Muscle of back (tissue), 3 donors: ENCODE measurements at regions not wholly inside any gene's neighbourhood (a gene's known extent, or its start where the extent isn't known, plus 50 kb on each side); places are given as distances from the start of the nearest gene placed in this dataset.
"Not testable (repeated sequence)": the region's sequence is repeated elsewhere in the genome, so short reads cannot be mapped to it uniquely, and the experiment has no call there.

Source experiments
- DNase-seq, 3 donors: peaks; one replicate each; pipeline versions ENCODE4 v3.0.0 to v3.0.0-alpha.2; 2013

- no peak for DNase-seq
Observed at GRCh38 chr20:47905628-47906347, 120.5 kb upstream of the SULF2 start.

GRCh38 chr20:47903009-47903408 is 117.7 kb upstream of the SULF2 start:
- DNase-seq, result not testable (repeated sequence)

- DNase-seq, result not testable (repeated sequence)
Observed at GRCh38 chr20:47899313-47899712, 114.0 kb upstream of the SULF2 start.

DNA sequence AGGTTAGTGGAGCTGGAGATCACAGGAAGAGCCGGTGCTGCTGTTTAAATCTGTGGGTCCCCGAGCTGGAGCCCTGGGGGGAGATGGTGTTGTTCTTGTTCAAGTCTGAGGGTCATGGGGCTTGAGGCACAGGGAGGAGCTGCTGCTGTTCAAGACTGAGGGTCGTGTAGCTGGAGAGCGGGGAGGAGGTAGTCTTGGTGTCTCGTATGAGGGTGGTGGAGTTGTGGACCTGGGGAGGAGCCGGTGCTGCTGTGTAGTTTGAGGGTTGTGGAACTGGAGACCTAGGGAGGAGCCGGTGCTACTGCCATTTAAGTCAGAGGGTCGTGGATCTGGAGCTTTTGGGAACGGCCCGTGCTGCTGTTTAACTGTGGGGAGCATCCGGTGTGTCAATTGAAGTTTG is 112.2 kb upstream of the SULF2 start:
- DNase-seq, result no peak

DNA sequence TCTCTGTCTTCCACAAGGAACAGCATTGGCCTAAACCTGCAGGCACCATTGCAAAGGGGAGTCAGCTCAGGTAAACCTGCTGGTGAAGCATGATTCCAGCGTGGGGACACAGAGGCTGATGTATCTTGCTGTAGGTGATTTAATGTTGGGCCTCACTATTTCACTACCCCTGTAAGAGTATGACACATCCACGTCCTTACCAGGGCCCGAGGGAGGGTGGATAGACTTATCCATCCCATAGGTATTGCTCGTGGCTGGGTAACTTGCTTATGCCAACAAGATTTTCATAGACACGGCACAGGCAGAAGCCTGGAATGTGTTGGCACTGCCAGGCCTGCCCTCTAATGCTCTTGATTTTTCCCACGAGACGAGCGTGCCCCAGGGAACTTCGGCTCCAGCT is 107.4 kb upstream of the SULF2 start:
- DNase-seq, result not testable (repeated sequence)

GRCh38 chr20:47890708-47891107 is 105.4 kb upstream of the SULF2 start:
- DNase-seq, result not testable (repeated sequence)

DNA sequence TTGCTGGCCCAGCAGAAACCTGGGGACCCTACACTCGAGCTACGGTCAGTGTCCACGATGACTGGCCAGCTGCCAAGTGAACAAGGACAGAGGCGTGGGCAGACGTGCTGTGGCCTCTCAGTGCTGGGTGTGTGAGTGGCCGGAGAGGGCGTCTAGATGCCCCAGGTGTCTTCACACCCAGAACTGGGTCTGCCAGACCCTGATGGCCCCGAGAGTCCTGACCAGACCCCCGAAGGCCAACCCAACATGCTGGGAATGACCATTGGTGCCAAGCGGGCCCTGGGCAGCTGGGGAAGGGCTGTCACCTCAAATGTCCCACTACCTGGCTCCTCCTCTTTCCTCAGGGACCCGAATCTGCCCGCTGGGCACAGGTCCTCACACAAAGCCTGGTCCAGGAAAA is 104.5 kb upstream of the SULF2 start:
- DNase-seq, result not testable (repeated sequence)

DNA sequence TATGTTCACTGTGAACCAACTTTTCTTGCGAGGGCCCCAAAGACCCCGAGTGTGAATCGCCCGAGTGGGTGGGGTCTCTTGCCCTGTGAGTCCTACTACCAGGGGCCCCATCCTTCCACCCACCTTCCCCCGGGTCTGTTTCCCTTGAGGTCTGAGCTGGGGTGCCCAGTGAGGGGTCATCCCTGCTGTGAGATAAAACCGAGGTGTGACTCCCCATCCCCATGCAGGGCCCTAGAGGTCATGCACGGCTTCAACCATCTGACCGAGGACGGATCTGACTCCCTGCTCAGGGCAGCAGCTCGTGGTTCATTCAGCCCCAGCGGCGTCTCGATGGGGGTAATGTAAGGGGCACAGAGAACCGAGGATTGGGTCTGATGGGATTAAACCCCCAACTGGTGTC is 103.1 kb upstream of the SULF2 start:
- DNase-seq, result no peak

DNA sequence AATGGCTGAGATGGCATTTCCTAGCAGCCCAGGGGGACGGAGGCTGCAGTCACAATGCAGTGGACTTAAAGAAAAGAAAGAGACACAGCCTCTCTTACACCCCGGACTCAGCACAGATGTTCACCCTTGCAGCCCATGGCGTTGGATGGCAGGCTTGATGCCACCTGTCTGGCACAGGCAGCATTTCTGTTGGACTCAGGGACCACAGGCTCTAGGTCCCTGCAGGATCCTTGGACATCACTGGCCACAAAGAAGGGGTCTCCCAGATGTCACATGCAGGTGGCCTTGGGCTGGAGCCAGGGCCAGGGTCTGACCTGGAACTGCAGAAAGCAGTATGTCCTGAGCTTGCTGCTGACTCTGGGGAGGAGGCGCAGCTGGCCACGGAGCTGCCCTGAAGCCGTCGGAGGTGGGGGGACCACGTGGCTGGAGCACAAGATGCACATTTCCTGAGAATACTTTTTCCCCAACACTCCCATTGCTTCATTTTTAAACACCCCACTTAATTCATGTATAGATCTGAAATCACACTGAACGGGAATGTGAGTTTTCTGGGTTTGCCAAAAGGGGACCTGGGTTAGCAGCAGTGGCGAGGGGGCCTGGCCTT is 102.3 kb upstream of the SULF2 start:
- DNase-seq, result no peak

GRCh38 chr20:47887064-47887463 is 101.8 kb upstream of the SULF2 start:
- DNase-seq, result no peak

- no peak for DNase-seq
Observed at GRCh38 chr20:47886454-47887041, 101.3 kb upstream of the SULF2 start.

- no peak for DNase-seq
Observed at GRCh38 chr20:47885909-47886453, 100.7 kb upstream of the SULF2 start.

- not testable (repeated sequence) for DNase-seq
Observed at GRCh38 chr20:47883940-47884339, 98.7 kb upstream of the SULF2 start.

DNA sequence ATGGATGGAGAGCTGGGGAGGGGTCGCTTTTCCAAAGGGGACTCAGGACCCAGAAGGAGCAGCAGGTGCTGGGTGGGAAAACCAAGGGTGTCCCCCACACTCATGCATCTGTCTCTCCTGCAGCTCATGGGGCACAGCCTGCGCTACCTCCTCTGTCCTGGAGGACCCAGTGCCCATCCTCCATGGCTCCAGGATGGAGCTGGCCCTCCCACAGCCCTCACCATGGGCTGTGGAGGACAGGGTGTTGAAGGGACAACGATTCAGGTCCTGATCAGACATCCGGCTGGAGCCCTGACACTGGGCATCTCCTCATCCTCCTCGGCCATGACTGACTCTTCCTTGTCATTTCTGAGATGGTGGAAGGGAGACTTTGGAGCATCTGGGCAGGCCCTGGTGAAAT is 97.9 kb upstream of the SULF2 start:
- no peak for DNase-seq

GRCh38 chr20:47879771-47880170 is 94.5 kb upstream of the SULF2 start:
- DNase-seq, result no peak

- DNase-seq, result peak in 1 of 3 donors; percentile 24
Observed at GRCh38 chr20:47878601-47879027, 93.3 kb upstream of the SULF2 start.

DNA sequence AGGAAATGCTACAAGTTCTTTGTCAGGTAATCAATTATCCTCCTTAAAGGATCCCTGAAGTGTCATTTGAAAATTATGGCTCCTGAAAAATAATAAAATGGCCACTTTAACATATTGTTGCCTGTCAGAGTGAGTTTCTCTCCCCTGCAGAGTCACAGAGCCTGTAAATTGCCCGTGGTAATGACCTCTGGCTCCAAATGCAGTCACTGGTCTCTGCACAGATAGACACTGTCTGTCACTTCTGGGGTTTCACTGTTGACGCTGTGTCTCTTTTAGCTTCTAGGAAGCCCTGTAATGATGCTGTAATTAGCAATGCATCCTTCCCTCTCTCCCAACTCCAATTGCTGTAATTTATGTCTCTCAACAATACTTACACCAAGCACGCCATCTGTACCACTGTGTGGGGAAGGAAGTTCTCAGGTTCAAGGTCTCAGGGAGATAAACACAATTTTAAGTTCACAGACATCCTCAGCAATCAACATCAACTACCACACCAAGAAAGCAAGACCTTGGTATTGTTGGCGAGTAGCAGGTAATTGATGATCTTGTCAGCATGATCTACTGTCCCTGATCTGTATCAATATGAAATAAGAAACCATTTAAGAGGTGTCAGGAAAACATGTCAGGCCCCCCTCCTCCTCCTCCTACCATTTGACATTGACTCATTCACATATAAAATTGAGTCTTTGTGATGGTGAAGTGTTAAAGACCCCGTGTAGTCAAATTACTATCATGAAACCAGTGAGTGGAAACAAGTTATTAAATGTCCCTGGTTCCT is 91.2 kb upstream of the SULF2 start:
- no peak for DNase-seq

DNA sequence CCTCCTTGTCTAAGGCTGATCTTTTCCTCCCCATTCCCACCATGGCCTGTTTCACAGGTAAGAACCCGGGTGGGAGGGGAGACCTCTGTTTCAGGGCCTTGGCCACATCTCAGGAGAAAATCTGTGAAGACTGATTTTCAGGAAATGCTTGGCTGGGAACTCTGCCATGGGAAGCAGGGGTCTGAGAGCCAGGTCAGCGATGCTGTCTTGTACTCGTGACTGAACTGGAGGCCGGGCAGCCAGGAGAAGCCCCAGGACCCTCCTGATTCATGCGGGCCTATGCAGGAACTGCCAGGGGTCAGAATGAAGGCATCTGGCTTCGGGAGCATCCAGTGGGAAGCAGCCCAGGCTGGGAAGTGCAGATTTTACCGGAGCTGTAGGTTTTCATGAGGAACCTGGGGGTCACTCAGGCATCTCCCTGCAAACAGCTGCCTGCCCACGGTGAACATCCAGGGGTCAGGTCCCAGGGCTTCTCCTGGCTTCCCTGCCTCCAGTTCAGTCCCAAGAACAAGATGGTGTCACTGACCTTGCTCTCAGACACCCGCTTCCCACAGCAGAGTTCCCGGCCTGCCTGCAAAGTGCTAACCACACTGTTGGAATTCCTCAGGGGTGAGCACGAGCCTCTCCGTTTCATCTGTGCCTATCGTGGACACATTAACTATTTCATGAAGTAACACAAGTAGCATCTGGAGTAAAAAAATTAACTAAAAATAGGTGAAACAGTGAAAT is 90.2 kb upstream of the SULF2 start:
- peak in 1 of 3 donors; percentile 58 for DNase-seq

DNA sequence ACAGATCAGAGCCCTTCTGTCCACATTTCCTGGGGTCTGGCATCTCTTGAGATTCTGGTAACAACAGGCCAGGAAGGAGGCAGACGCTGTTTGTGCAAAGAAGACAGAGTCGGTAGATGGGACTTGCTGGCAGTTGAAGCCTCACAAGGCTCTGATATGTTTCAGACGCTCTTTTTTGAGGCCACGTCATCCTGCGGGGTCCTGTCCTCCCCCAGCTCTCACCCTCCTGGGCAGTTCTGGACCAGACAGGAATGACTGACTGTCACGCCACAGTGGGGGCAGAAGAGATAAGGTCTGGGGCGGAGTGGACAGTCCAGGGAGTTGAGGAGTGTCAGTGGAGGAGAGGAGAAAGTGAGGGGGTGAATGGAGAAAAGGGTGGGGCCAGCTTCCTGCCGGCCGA is 87.1 kb upstream of the SULF2 start:
- DNase-seq, result no peak

GRCh38 chr20:47870475-47870874 is 85.2 kb upstream of the SULF2 start:
- no peak for DNase-seq

- no peak for DNase-seq
Observed at GRCh38 chr20:47868744-47869143, 83.5 kb upstream of the SULF2 start.

DNA sequence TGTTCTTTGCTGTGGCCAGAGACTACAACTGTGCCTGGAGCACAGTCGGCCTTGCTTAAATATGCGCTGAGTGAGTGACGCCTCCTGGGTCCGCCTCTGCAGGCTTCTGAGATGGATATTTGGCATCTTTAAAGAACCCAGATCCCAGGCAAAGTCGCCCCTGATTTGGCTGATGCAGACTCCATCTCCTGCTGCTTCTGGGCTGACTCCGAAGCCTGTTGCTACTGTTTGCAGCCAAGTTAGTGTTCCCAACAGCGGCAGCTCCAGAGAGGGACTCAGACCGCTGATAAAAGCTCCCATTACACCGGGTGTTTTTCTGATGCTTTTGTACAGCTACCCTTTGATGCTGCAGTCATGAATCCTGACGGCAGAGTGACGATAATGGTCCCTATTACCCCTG is 83.0 kb upstream of the SULF2 start:
- no peak for DNase-seq
